Astrocyte of the spinal cord (primary cell): ENCODE measurements at regions not wholly inside any gene's neighbourhood (a gene's known extent, or its start where the extent isn't known, plus 50 kb on each side); places are given as distances from the start of the nearest gene placed in this dataset.

Source experiments
- DNase-seq: peaks from one replicate; pipeline ENCODE4 v3.0.0; 2011; ENCODE audit warnings: low read depth, low spot score
- H3K4me3 ChIP-seq: 2 replicates; pipeline ENCODE4 v1.5.1; 2011; ENCODE audit warnings: low read depth, mild to moderate bottlenecking, low read length, moderate library complexity
- in situ Hi-C: cut with HindIII; loops from 2 replicates; pipeline ENCODE4 v1.10.0; 2017; ENCODE audit warnings: low sequenced_read_pairs
- TF ChIP-seq, protein P1 (sequence below): IDR thresholded peaks from 2 replicates; pipeline ENCODE4 v1.5.1; 2012; ENCODE audit warnings: low read depth, mild to moderate bottlenecking, low read length, inconsistent platforms

DNA sequence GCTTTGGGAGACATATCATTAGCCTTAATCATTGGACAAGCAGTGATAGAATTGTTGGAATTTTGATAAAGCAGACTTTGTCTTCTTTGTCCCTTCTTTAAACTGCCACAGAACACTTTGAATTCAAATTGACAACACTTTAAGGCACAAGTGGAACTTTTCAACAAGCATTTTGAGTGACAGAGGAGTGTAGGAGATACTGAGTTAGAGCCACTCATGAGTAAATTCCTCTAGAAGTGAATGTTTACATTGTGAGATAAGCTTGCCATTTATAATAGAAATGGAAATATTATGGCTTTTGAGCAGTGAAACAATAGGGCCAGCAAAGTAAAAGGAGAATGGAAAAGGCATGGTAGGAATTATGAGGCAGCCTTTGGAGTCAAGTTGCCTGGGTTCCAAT is 515.8 kb downstream of the SLITRK6 start:
- in situ Hi-C loops: no loop called here
- DNase-seq: no peak
- TF ChIP-seq, protein P1, sequence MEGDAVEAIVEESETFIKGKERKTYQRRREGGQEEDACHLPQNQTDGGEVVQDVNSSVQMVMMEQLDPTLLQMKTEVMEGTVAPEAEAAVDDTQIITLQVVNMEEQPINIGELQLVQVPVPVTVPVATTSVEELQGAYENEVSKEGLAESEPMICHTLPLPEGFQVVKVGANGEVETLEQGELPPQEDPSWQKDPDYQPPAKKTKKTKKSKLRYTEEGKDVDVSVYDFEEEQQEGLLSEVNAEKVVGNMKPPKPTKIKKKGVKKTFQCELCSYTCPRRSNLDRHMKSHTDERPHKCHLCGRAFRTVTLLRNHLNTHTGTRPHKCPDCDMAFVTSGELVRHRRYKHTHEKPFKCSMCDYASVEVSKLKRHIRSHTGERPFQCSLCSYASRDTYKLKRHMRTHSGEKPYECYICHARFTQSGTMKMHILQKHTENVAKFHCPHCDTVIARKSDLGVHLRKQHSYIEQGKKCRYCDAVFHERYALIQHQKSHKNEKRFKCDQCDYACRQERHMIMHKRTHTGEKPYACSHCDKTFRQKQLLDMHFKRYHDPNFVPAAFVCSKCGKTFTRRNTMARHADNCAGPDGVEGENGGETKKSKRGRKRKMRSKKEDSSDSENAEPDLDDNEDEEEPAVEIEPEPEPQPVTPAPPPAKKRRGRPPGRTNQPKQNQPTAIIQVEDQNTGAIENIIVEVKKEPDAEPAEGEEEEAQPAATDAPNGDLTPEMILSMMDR: no peak
- no peak overlapping the region for H3K4me3 ChIP-seq

- TF ChIP-seq, protein P1: no peak
- no peak for DNase-seq
- in situ Hi-C loops: no loop called here
Measured at GRCh38 chr13:85282876-85283275, 516.3 kb downstream of the SLITRK6 start.

DNA sequence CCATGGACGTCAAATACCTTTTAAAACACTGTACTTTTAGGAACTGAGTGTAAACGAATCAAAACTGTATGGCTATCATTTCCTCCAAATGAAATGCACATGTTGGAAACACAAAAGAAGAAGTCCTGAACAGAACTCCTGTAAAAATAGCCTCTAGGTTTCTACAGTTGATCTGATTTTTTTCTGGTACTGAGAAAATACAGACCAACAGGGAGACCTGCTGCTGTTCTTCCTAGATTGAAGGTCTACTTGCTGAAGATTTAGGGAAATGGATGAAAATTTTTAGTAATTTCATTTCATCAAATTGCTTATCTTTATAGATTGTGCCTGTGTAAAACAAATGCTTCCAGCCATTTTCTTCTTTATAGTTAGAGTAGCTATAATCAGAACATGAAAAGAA is 520.4 kb downstream of the SLITRK6 start:
- DNase-seq: no peak
- TF ChIP-seq, protein P1: no peak
- no peak overlapping the region for H3K4me3 ChIP-seq
- in situ Hi-C loops: no loop called here

More at GRCh38 chr13:85282876-85283275, 516.3 kb downstream of the SLITRK6 start:
- H3K4me3 ChIP-seq: no peak overlapping the region

DNA sequence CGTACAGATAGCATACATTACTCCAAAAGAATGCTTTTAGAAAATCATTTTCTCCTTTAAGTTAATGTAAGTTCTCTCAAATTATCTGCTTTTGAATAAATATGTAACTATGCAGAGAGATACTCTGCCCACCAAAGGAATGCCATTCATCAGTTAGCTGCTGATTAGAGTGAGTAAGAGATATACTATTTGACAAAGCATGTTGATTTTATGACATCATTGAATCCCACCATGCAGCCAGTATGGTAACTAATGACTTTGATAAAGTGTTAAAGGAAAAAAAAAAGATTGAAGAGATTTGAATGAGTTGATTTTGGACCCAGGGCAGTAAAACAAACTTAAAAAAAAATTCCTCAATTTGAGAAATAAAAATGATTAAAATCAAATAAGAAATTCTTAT is 521.5 kb downstream of the SLITRK6 start:
- TF ChIP-seq, protein P1: no peak
- peak; percentile 27 for DNase-seq
- H3K4me3 ChIP-seq: no peak overlapping the region
- in situ Hi-C loops: no loop called here

GRCh38 chr13:85266771-85267170 is 532.4 kb downstream of the SLITRK6 start:
- TF ChIP-seq, protein P1: no peak
- H3K4me3 ChIP-seq: no peak overlapping the region
- DNase-seq: no peak
- in situ Hi-C loops: no loop called here

DNA sequence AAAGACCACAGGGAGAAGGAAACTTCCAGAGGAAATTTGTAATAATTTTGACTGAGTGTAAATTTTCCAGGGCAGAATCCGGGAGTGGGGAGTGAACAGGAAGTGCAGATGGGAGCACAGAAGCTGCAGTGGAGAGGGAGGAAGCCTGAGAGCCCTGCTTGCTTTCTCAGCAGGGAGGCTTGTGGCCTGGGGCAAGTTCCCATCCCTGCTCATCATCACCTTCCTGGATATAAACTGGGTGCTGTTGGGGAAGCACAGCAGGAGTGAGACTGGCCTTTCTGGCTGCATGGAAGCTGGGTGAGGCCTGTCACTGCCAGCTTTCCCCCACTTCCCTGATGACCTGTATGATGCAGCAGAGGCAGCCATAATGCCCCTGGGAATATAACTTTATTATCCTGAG is 532.9 kb downstream of the SLITRK6 start:
- DNase-seq: no peak
- in situ Hi-C loops: no loop called here
- TF ChIP-seq, protein P1: no peak
- H3K4me3 ChIP-seq: no peak overlapping the region

DNA sequence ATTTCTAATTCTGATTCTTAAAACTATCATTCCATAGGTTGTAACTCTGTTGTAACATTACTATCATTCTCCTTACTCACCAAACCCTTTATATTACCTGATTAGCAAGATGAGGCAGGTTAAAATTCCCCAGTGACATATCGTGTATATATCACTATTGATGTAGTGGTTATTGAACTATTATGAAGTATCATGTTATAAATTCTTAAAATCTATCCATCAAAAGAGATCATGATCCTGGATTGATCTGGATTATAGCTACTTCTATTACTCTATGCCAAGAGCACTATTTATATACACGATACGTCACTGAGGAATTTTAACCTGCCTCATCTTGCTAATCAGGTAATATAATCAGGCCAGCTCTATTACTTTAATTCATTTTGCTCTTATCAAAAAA is 533.9 kb downstream of the SLITRK6 start:
- H3K4me3 ChIP-seq: no peak overlapping the region
- in situ Hi-C loops: no loop called here
- TF ChIP-seq, protein P1: no peak
- no peak for DNase-seq
